WTC11 (cell line): ENCODE measurements at regions not wholly inside any gene's neighbourhood (a gene's known extent, or its start where the extent isn't known, plus 50 kb on each side); places are given as distances from the start of the nearest gene placed in this dataset.

Experiments
- MAX ChIP-seq: sonication (generic); formaldehyde crosslinking; IDR thresholded peaks from 2 replicates; pipeline ENCODE4 v1.8.0; 2022; ENCODE audit warnings: mild to moderate bottlenecking, missing genetic modification reagents
- RELA ChIP-seq: sonication (generic); formaldehyde crosslinking; IDR thresholded peaks from 2 replicates; pipeline ENCODE4 v1.8.1; 2022; ENCODE audit warnings: missing genetic modification reagents, mild to moderate bottlenecking, borderline replicate concordance
- ZBTB21 ChIP-seq: sonication (generic); formaldehyde crosslinking; IDR thresholded peaks from 2 replicates; pipeline ENCODE4 v1.8.1; 2023; ENCODE audit warnings: mild to moderate bottlenecking, missing genetic modification reagents, borderline replicate concordance
- TF ChIP-seq, protein P1 (sequence below): sonication (generic); formaldehyde crosslinking; IDR thresholded peaks from 2 replicates; pipeline ENCODE4 v1.8.1; 2023; ENCODE audit warnings: mild to moderate bottlenecking, missing genetic modification reagents
- TF ChIP-seq, protein P2 (sequence below): fragments of 200-600 bp; IDR thresholded peaks from 2 replicates; pipeline ENCODE4 v1.8.0; 2022; ENCODE audit warnings: antibody characterized with exemption
- TF ChIP-seq, protein P3 (sequence below): sonication (generic); formaldehyde crosslinking; IDR thresholded peaks from 2 replicates; pipeline ENCODE4 v1.8.1; 2022; ENCODE audit warnings: mild to moderate bottlenecking, missing genetic modification reagents, moderate library complexity, borderline replicate concordance
- TF ChIP-seq, protein P4 (sequence below): sonication (generic); formaldehyde crosslinking; IDR thresholded peaks from 2 replicates; pipeline ENCODE4 v1.8.0; 2022; ENCODE audit warnings: missing genetic modification reagents

GRCh38 chr10:44216073-44216472 is 168.8 kb downstream of the CXCL12 start:
- TF ChIP-seq, protein P1, sequence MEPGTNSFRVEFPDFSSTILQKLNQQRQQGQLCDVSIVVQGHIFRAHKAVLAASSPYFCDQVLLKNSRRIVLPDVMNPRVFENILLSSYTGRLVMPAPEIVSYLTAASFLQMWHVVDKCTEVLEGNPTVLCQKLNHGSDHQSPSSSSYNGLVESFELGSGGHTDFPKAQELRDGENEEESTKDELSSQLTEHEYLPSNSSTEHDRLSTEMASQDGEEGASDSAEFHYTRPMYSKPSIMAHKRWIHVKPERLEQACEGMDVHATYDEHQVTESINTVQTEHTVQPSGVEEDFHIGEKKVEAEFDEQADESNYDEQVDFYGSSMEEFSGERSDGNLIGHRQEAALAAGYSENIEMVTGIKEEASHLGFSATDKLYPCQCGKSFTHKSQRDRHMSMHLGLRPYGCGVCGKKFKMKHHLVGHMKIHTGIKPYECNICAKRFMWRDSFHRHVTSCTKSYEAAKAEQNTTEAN (CRISPR knock-in tag) = no peak
- TF ChIP-seq, protein P2, sequence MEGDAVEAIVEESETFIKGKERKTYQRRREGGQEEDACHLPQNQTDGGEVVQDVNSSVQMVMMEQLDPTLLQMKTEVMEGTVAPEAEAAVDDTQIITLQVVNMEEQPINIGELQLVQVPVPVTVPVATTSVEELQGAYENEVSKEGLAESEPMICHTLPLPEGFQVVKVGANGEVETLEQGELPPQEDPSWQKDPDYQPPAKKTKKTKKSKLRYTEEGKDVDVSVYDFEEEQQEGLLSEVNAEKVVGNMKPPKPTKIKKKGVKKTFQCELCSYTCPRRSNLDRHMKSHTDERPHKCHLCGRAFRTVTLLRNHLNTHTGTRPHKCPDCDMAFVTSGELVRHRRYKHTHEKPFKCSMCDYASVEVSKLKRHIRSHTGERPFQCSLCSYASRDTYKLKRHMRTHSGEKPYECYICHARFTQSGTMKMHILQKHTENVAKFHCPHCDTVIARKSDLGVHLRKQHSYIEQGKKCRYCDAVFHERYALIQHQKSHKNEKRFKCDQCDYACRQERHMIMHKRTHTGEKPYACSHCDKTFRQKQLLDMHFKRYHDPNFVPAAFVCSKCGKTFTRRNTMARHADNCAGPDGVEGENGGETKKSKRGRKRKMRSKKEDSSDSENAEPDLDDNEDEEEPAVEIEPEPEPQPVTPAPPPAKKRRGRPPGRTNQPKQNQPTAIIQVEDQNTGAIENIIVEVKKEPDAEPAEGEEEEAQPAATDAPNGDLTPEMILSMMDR = no peak
- no peak for TF ChIP-seq RELA (CRISPR knock-in tag)
- TF ChIP-seq, protein P3, sequence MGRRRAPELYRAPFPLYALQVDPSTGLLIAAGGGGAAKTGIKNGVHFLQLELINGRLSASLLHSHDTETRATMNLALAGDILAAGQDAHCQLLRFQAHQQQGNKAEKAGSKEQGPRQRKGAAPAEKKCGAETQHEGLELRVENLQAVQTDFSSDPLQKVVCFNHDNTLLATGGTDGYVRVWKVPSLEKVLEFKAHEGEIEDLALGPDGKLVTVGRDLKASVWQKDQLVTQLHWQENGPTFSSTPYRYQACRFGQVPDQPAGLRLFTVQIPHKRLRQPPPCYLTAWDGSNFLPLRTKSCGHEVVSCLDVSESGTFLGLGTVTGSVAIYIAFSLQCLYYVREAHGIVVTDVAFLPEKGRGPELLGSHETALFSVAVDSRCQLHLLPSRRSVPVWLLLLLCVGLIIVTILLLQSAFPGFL (CRISPR knock-in tag) = no peak
- no peak for TF ChIP-seq MAX
- TF ChIP-seq ZBTB21 = no peak
- TF ChIP-seq, protein P4, sequence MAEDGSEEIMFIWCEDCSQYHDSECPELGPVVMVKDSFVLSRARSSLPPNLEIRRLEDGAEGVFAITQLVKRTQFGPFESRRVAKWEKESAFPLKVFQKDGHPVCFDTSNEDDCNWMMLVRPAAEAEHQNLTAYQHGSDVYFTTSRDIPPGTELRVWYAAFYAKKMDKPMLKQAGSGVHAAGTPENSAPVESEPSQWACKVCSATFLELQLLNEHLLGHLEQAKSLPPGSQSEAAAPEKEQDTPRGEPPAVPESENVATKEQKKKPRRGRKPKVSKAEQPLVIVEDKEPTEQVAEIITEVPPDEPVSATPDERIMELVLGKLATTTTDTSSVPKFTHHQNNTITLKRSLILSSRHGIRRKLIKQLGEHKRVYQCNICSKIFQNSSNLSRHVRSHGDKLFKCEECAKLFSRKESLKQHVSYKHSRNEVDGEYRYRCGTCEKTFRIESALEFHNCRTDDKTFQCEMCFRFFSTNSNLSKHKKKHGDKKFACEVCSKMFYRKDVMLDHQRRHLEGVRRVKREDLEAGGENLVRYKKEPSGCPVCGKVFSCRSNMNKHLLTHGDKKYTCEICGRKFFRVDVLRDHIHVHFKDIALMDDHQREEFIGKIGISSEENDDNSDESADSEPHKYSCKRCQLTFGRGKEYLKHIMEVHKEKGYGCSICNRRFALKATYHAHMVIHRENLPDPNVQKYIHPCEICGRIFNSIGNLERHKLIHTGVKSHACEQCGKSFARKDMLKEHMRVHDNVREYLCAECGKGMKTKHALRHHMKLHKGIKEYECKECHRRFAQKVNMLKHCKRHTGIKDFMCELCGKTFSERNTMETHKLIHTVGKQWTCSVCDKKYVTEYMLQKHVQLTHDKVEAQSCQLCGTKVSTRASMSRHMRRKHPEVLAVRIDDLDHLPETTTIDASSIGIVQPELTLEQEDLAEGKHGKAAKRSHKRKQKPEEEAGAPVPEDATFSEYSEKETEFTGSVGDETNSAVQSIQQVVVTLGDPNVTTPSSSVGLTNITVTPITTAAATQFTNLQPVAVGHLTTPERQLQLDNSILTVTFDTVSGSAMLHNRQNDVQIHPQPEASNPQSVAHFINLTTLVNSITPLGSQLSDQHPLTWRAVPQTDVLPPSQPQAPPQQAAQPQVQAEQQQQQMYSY (CRISPR knock-in tag) = no peak
